Activated CD4-positive, alpha-beta T cell treated with anti-CD3 and anti-CD28 coated beads, Interleukin-2, amount 10 ng/mL, durations not matched to agents 7 days and 5 days (primary cell): ENCODE measurements at regions not wholly inside any gene's neighbourhood (a gene's known extent, or its start where the extent isn't known, plus 50 kb on each side); places are given as distances from the start of the nearest gene placed in this dataset.
A peak's percentile ranks its signal among the peaks of the same experiment; 100 is the strongest.
"Not testable (repeated sequence)": the region's sequence is repeated elsewhere in the genome, so short reads cannot be mapped to it uniquely, and the experiment has no call there.

Source experiments
- CTCF ChIA-PET: fragments of 350-600 bp; sonication (Branson Sonifier 250); formaldehyde crosslinking; loops from one replicate; lab custom pipeline; 2021; ENCODE audit warnings: antibody characterized with exemption; lab: Charles Lee
- POLR2A ChIA-PET: fragments of 350-600 bp; sonication (Branson Sonifier 250); formaldehyde crosslinking; loops from one replicate; lab custom pipeline; 2021; ENCODE audit warnings: antibody characterized with exemption; lab: Charles Lee
- DNase-seq: peaks from one replicate; pipeline ENCODE4 v3.0.0-alpha.2; 2020
- H3K27ac Mint-ChIP-seq: one replicate; pipeline ENCODE4 v1.8.0; 2021; ENCODE audit warnings: mild to moderate bottlenecking, moderate library complexity, mixed read lengths
- H3K27me3 Mint-ChIP-seq: one replicate; pipeline ENCODE4 v1.8.0; 2021; ENCODE audit warnings: mixed read lengths
- H3K36me3 Mint-ChIP-seq: one replicate; pipeline ENCODE4 v1.8.0; 2021; ENCODE audit warnings: low read depth, mixed read lengths
- H3K4me1 Mint-ChIP-seq: one replicate; pipeline ENCODE4 v1.8.0; 2021; ENCODE audit warnings: mixed read lengths
- H3K4me3 Mint-ChIP-seq: one replicate; pipeline ENCODE4 v1.8.0; 2021; ENCODE audit warnings: mild to moderate bottlenecking, moderate library complexity, mixed read lengths
- H3K9me3 Mint-ChIP-seq: one replicate; pipeline ENCODE4 v1.8.0; 2021; ENCODE audit warnings: mixed read lengths

GRCh38 chr13:32828711-32829110 is 187.5 kb upstream of the KL start:
- ChIA-PET CTCF (interaction anchor here (0.6 kb wide), 1 partner anchor 1136 kb away, joined by 3 read pairs; no protein-coding TSS in a partner anchor), POLR2A (no interaction called here)
- Mint-ChIP-seq H3K36me3 (peaks cover 2% of the 10 kb centered on the region), H3K4me3 (no peak overlapping the region), H3K27me3 (peaks cover under 1% of the 10 kb centered on the region), H3K4me1 (peaks cover 5% of the 10 kb centered on the region), H3K9me3 (peaks cover 6% of the 10 kb centered on the region), H3K27ac (no peak overlapping the region)
- DNase-seq = no peak

GRCh38 chr13:32829269-32829668 is 187.0 kb upstream of the KL start:
- H3K4me1 Mint-ChIP-seq = peaks cover 5% of the 10 kb centered on the region
- ChIA-PET POLR2A (no interaction called here), CTCF (no interaction called here)
- H3K36me3 Mint-ChIP-seq = peaks cover 2% of the 10 kb centered on the region
- DNase-seq = no peak
- H3K9me3 Mint-ChIP-seq = peaks cover 8% of the 10 kb centered on the region
- no peak overlapping the region for H3K4me3 Mint-ChIP-seq
- H3K27ac Mint-ChIP-seq = no peak overlapping the region
- H3K27me3 Mint-ChIP-seq = no peaks in the 10 kb centered on the region

GRCh38 chr13:32829676-32830335 is 186.4 kb upstream of the KL start:
- no peak for DNase-seq
- peaks cover 12% of the 10 kb centered on the region for H3K9me3 Mint-ChIP-seq
- ChIA-PET CTCF (no interaction called here), POLR2A (no interaction called here)
- peaks cover 5% of the 10 kb centered on the region for H3K4me1 Mint-ChIP-seq
- H3K27ac Mint-ChIP-seq = no peak overlapping the region
- H3K4me3 Mint-ChIP-seq = no peak overlapping the region
- H3K27me3 Mint-ChIP-seq = no peaks in the 10 kb centered on the region
- H3K36me3 Mint-ChIP-seq = peaks cover 2% of the 10 kb centered on the region

- H3K4me1 Mint-ChIP-seq = peaks cover 5% of the 10 kb centered on the region
- CTCF ChIA-PET = no interaction called here
- peaks cover 2% of the 10 kb centered on the region for H3K36me3 Mint-ChIP-seq
- peaks cover 13% of the 10 kb centered on the region for H3K9me3 Mint-ChIP-seq
- peaks cover under 1% of the 10 kb centered on the region for H3K27me3 Mint-ChIP-seq
- no peak overlapping the region for H3K27ac Mint-ChIP-seq
- POLR2A ChIA-PET = no interaction called here
- DNase-seq = no peak
- H3K4me3 Mint-ChIP-seq = no peak overlapping the region
Observed at GRCh38 chr13:32830336-32831031, 185.7 kb upstream of the KL start.

- ChIA-PET CTCF (interaction anchor here (0.9 to 1.0 kb wide), 2 partner anchors 27 to 32 kb away, joined by 3 read pairs; no protein-coding TSS in a partner anchor), POLR2A (no interaction called here)
- peaks cover 29% of the 10 kb centered on the region for H3K9me3 Mint-ChIP-seq
- H3K4me1 Mint-ChIP-seq = peaks cover 26% of the 10 kb centered on the region
- DNase-seq = no peak
- peaks cover 6% of the 10 kb centered on the region for H3K27me3 Mint-ChIP-seq
- H3K36me3 Mint-ChIP-seq = peaks cover 20% of the 10 kb centered on the region
- no peak overlapping the region for H3K27ac Mint-ChIP-seq
- H3K4me3 Mint-ChIP-seq = no peak overlapping the region
Observed at GRCh38 chr13:32837307-32837972, 178.8 kb upstream of the KL start.

GRCh38 chr13:32837973-32838927 is 178.0 kb upstream of the KL start:
- peaks cover 30% of the 10 kb centered on the region for H3K9me3 Mint-ChIP-seq
- peaks cover 18% of the 10 kb centered on the region for H3K36me3 Mint-ChIP-seq
- DNase-seq = no peak
- ChIA-PET CTCF (interaction anchor here (1.0 kb wide), 1 partner anchor 27 kb away, joined by 3 read pairs; no protein-coding TSS in a partner anchor), POLR2A (no interaction called here)
- H3K27me3 Mint-ChIP-seq = peaks cover 6% of the 10 kb centered on the region
- peak overlapping the region; percentile 85 for H3K27ac Mint-ChIP-seq
- peaks cover 26% of the 10 kb centered on the region for H3K4me1 Mint-ChIP-seq
- H3K4me3 Mint-ChIP-seq = no peak overlapping the region

GRCh38 chr13:32838945-32839344 is 177.3 kb upstream of the KL start:
- ChIA-PET CTCF (interaction anchor here (0.9 kb wide), 1 partner anchor 250 kb away, joined by 3 read pairs; no protein-coding TSS in a partner anchor), POLR2A (no interaction called here)
- Mint-ChIP-seq H3K9me3 (peaks cover 26% of the 10 kb centered on the region), H3K4me1 (peaks cover 26% of the 10 kb centered on the region), H3K27ac (peak overlapping the region; percentile 85), H3K27me3 (peaks cover 6% of the 10 kb centered on the region), H3K4me3 (no peak overlapping the region), H3K36me3 (peaks cover 18% of the 10 kb centered on the region)
- peak; percentile 59 for DNase-seq

GRCh38 chr13:32840113-32840512 is 176.1 kb upstream of the KL start:
- ChIA-PET CTCF (no interaction called here), POLR2A (no interaction called here)
- no peak overlapping the region for H3K27ac Mint-ChIP-seq
- H3K4me1 Mint-ChIP-seq = peaks cover 26% of the 10 kb centered on the region
- H3K9me3 Mint-ChIP-seq = peaks cover 21% of the 10 kb centered on the region
- H3K4me3 Mint-ChIP-seq = no peak overlapping the region
- H3K27me3 Mint-ChIP-seq = peaks cover 6% of the 10 kb centered on the region
- peaks cover 18% of the 10 kb centered on the region for H3K36me3 Mint-ChIP-seq
- DNase-seq = no peak

GRCh38 chr13:32840989-32841713 is 175.1 kb upstream of the KL start:
- Mint-ChIP-seq H3K4me3 (no peak overlapping the region), H3K9me3 (peaks cover 16% of the 10 kb centered on the region), H3K36me3 (peaks cover 18% of the 10 kb centered on the region), H3K4me1 (peaks cover 26% of the 10 kb centered on the region), H3K27ac (no peak overlapping the region), H3K27me3 (no peaks in the 10 kb centered on the region)
- POLR2A ChIA-PET = no interaction called here
- CTCF ChIA-PET = interaction anchor here (0.9 to 1.0 kb wide), 2 partner anchors 11 to 20 kb away, joined by 3 read pairs; no protein-coding TSS in a partner anchor
- DNase-seq = no peak

- CTCF ChIA-PET = interaction anchor here (1.1 kb wide), 2 partner anchors 14 to 438 kb away, joined by 3 read pairs; no protein-coding TSS in a partner anchor
- Mint-ChIP-seq H3K9me3 (peaks cover 6% of the 10 kb centered on the region), H3K27me3 (peaks cover 4% of the 10 kb centered on the region), H3K4me1 (no peaks in the 10 kb centered on the region), H3K36me3 (no peaks in the 10 kb centered on the region), H3K27ac (no peak overlapping the region), H3K4me3 (no peak overlapping the region)
- no peak for DNase-seq
- POLR2A ChIA-PET = interaction anchor here (0.6 kb wide), 1 partner anchor 199 kb away, joined by 3 read pairs; no protein-coding TSS in a partner anchor
Observed at GRCh38 chr13:32845952-32846950, 170.0 kb upstream of the KL start.

- H3K4me1 Mint-ChIP-seq, H3K9me3 Mint-ChIP-seq, CTCF ChIA-PET, H3K4me3 Mint-ChIP-seq, H3K36me3 Mint-ChIP-seq, DNase-seq, POLR2A ChIA-PET, H3K27ac Mint-ChIP-seq: not testable (repeated sequence)
- H3K27me3 Mint-ChIP-seq = peaks cover 14% of the 10 kb centered on the region
Observed at GRCh38 chr13:32847976-32848375, 168.2 kb upstream of the KL start.
